ENCODE measurements at regions not wholly inside any gene's neighbourhood (a gene's known extent, or its start where the extent isn't known, plus 50 kb on each side); places are given as distances from the start of the nearest gene placed in this dataset.

- no TSS peak for BruUV-seq (replicated peaks)
- H3K79me2 ChIP-seq (ENCODE audit: insufficient read depth, low read length): no peaks in the 10 kb centered on the region
- no peaks in the 10 kb centered on the region; a peak in 1 of 5 replicates for H3K27me3 ChIP-seq (ENCODE audit: control insufficient read depth in 1 of 2, insufficient read depth in 2 of 2, low read length in 2 of 2)
- TF ChIP-seq ZNF484 (CRISPR knock-in tag; IDR thresholded peaks at IDR 0.05; ENCODE audit: borderline replicate concordance, low read depth) (no peak), SNAI1 (CRISPR knock-in tag; IDR thresholded peaks at IDR 0.05; ENCODE audit: borderline replicate concordance) (no peak), ZNF10 (CRISPR knock-in tag; IDR thresholded peaks at IDR 0.05; ENCODE audit: borderline replicate concordance, low read depth) (no peak), NFIB (CRISPR knock-in tag; IDR thresholded peaks at IDR 0.05; ENCODE audit: borderline replicate concordance) (no peak), PCBP2 (optimal IDR thresholded peaks at IDR 0.05; ENCODE audit: low read depth, low read length, poor library complexity, severe bottlenecking) (no peak), TOPORS (CRISPR knock-in tag; IDR thresholded peaks at IDR 0.05) (no peak), ZNF367 (CRISPR knock-in tag; IDR thresholded peaks at IDR 0.05; ENCODE audit: borderline replicate concordance) (no peak), ELF4 (CRISPR knock-in tag; IDR thresholded peaks at IDR 0.05; ENCODE audit: borderline replicate concordance) (no peak), ZNF816 (CRISPR knock-in tag; IDR thresholded peaks at IDR 0.05; ENCODE audit: borderline replicate concordance) (no peak)
- intact Hi-C loops (cut with micrococcal nuclease; ENCODE audit: unreplicated experiment): no loop called here
- ChIA-PET CTCF (ENCODE audit: low intra/inter-chr PET ratio, low total read pairs) (no interaction called here), POLR2A (no interaction called here)
- no peaks in the 10 kb centered on the region for H3K4me1 ChIP-seq (ENCODE audit: insufficient read depth, low read length)
- H3K27ac ChIP-seq (ENCODE audit: extremely low read length, insufficient read depth, low read length): no peak overlapping the region
- DNase-seq (ENCODE audit: low spot score) (no peak), ATAC-seq (no peak), FAIRE-seq (no peak)
- H2AFZ ChIP-seq (ENCODE audit: low read length): no peak overlapping the region
- H3K9me3 ChIP-seq (ENCODE audit: low read length): peaks cover 32% of the 10 kb centered on the region
- no peaks in the 10 kb centered on the region for H4K20me1 ChIP-seq (ENCODE audit: insufficient read depth, low read length)
- in situ Hi-C loops (cut with HindIII; ENCODE audit: extremely low pct_ligation_motif_present, low pct_unique_long_range_greater_than_20kb): no loop called here
- H3K36me3 ChIP-seq (replicated peaks in 1 of 2; ENCODE audit: control insufficient read depth in 1 of 2, insufficient read depth in 2 of 2, low read length in 2 of 2): no peaks in the 10 kb centered on the region
- 13% methylated on average over 2 of the region's 2 CpGs for WGBS (ENCODE audit: low lambda C conversion rate)
- H3K4me2 ChIP-seq (ENCODE audit: low read depth, low read length): no peak overlapping the region
- H3K4me3 ChIP-seq (replicated peaks in 1 of 3; ENCODE audit: insufficient read depth in 1 of 3, low read depth in 2 of 3, low read length in 3 of 3): no peak overlapping the region
- no peak overlapping the region for H3K9ac ChIP-seq (ENCODE audit: insufficient read depth, low read depth, low read length)
These were observed 461.4 kb upstream of the SPHKAP start for GRCh38 chr2:228642861-228643260.

- H3K27ac ChIP-seq (ENCODE audit: extremely low read length, insufficient read depth, low read length): no peak overlapping the region
- H3K4me3 ChIP-seq (replicated peaks in 1 of 3; ENCODE audit: insufficient read depth in 1 of 3, low read depth in 2 of 3, low read length in 3 of 3): no peak overlapping the region
- H3K79me2 ChIP-seq (ENCODE audit: insufficient read depth, low read length): no peaks in the 10 kb centered on the region
- 3% methylated on average over 2 of the region's 2 CpGs for WGBS (ENCODE audit: low lambda C conversion rate)
- CTCF ChIA-PET (ENCODE audit: low intra/inter-chr PET ratio, low total read pairs): no interaction called here
- no peak overlapping the region for H3K9ac ChIP-seq (ENCODE audit: insufficient read depth, low read depth, low read length)
- H3K36me3 ChIP-seq (replicated peaks in 1 of 2; ENCODE audit: control insufficient read depth in 1 of 2, insufficient read depth in 2 of 2, low read length in 2 of 2): no peaks in the 10 kb centered on the region
- H3K27me3 ChIP-seq (ENCODE audit: control insufficient read depth in 1 of 2, insufficient read depth in 2 of 2, low read length in 2 of 2): no peaks in the 10 kb centered on the region
- H3K4me2 ChIP-seq (ENCODE audit: low read depth, low read length): no peak overlapping the region
- POLR2A ChIA-PET: no interaction called here
- peaks cover 77% of the 10 kb centered on the region for H3K9me3 ChIP-seq (ENCODE audit: low read length)
- H3K4me1 ChIP-seq (ENCODE audit: insufficient read depth, low read length): no peaks in the 10 kb centered on the region
- ATAC-seq (no peak), DNase-seq (ENCODE audit: low spot score) (no peak), FAIRE-seq (no peak)
- BruUV-seq (replicated peaks): no TSS peak
- in situ Hi-C loops (cut with HindIII; ENCODE audit: extremely low pct_ligation_motif_present, low pct_unique_long_range_greater_than_20kb) (no loop called here), intact Hi-C loops (cut with micrococcal nuclease; ENCODE audit: unreplicated experiment) (no loop called here)
- no peaks in the 10 kb centered on the region for H4K20me1 ChIP-seq (ENCODE audit: insufficient read depth, low read length)
- no peak overlapping the region for H2AFZ ChIP-seq (ENCODE audit: low read length)
- TF ChIP-seq BHLHE40 (IDR thresholded peaks at IDR 0.05; ENCODE audit: low read length) (no peak), NR3C1 (CRISPR knock-in tag; IDR thresholded peaks at IDR 0.05) (no peak), RAD51 (IDR thresholded peaks at IDR 0.05; ENCODE audit: borderline replicate concordance) (no peak), ZFY (CRISPR knock-in tag; IDR thresholded peaks at IDR 0.05) (no peak), PHF5A (CRISPR knock-in tag; IDR thresholded peaks at IDR 0.05; ENCODE audit: low read depth, unreplicated experiment) (no peak), SOX6 (IDR thresholded peaks at IDR 0.05) (no peak), SOX6 (CRISPR knock-in tag; IDR thresholded peaks at IDR 0.05) (no peak), ZNF563 (CRISPR knock-in tag; IDR thresholded peaks at IDR 0.05) (no peak), PAXIP1 (CRISPR knock-in tag; conservative IDR thresholded peaks at IDR 0.05) (no peak), ARHGAP35 (CRISPR knock-in tag; IDR thresholded peaks at IDR 0.05; ENCODE audit: borderline replicate concordance) (no peak)
These were observed 449.3 kb upstream of the SPHKAP start for GRCh38 chr2:228630786-228631185.

Measured in HepG2 (cell line).